ENCODE measurements at regions not wholly inside any gene's neighbourhood (a gene's known extent, or its start where the extent isn't known, plus 50 kb on each side); places are given as distances from the start of the nearest gene placed in this dataset.

GRCh38 chr15:87706001-87706400 lies 550.5 kb downstream of the NTRK3 start:
- POLR2A ChIA-PET: no interaction called here
- H3K9me2 ChIP-seq (ENCODE audit: insufficient read depth): no peaks in the 10 kb centered on the region
- H3K4me2 ChIP-seq (ENCODE audit: low read length): no peak overlapping the region
- DNase-seq (ENCODE audit: low read depth, low spot score): no peak
- no peaks in the 10 kb centered on the region for H3K36me3 ChIP-seq (ENCODE audit: control insufficient read depth in 1 of 2, insufficient read depth in 2 of 2, low read length in 2 of 2)
- H3K4me3 ChIP-seq (replicated peaks in 1 of 2; ENCODE audit: low read depth in 1 of 2, low read length in 2 of 2): no peak overlapping the region
- TF ChIP-seq, protein P1, sequence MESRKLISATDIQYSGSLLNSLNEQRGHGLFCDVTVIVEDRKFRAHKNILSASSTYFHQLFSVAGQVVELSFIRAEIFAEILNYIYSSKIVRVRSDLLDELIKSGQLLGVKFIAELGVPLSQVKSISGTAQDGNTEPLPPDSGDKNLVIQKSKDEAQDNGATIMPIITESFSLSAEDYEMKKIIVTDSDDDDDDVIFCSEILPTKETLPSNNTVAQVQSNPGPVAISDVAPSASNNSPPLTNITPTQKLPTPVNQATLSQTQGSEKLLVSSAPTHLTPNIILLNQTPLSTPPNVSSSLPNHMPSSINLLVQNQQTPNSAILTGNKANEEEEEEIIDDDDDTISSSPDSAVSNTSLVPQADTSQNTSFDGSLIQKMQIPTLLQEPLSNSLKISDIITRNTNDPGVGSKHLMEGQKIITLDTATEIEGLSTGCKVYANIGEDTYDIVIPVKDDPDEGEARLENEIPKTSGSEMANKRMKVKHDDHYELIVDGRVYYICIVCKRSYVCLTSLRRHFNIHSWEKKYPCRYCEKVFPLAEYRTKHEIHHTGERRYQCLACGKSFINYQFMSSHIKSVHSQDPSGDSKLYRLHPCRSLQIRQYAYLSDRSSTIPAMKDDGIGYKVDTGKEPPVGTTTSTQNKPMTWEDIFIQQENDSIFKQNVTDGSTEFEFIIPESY (IDR thresholded peaks at IDR 0.05; ENCODE audit: extremely low read depth, insufficient replicate concordance, low read length): no peak
- no peak for TF ChIP-seq EZH2 (IDR thresholded peaks at IDR 0.05)
- TF ChIP-seq CEBPB (IDR thresholded peaks at IDR 0.05; ENCODE audit: low read depth): no peak
- no peak for TF ChIP-seq JUND (IDR thresholded peaks at IDR 0.05)
- TF ChIP-seq TCF7L2 (IDR thresholded peaks at IDR 0.05; ENCODE audit: borderline replicate concordance, extremely low read depth, insufficient read depth, insufficient read length): no peak
- no peak for TF ChIP-seq ZNF274 (IDR thresholded peaks at IDR 0.05; ENCODE audit: low read depth, low read length)
- no peak for TF ChIP-seq SP1 (IDR thresholded peaks at IDR 0.05; ENCODE audit: low read depth)
- no peak for TF ChIP-seq SRF (IDR thresholded peaks at IDR 0.05; ENCODE audit: low read depth)
- no peak for TF ChIP-seq EZH2phosphoT487 (IDR thresholded peaks at IDR 0.05; ENCODE audit: borderline replicate concordance)
- TF ChIP-seq MAX (IDR thresholded peaks at IDR 0.05): no peak
- no peak for TF ChIP-seq POLR2AphosphoS5 (IDR thresholded peaks at IDR 0.05; ENCODE audit: low read depth, low read length)
- no peak for TF ChIP-seq YY1 (IDR thresholded peaks at IDR 0.05; ENCODE audit: extremely low read depth, insufficient replicate concordance, low read depth, low read length)
- TF ChIP-seq REST (IDR thresholded peaks at IDR 0.05; ENCODE audit: low read depth): no peak
- no peak for TF ChIP-seq EGR1 (IDR thresholded peaks at IDR 0.05; ENCODE audit: low read depth)
- no peak for TF ChIP-seq SIN3A (IDR thresholded peaks at IDR 0.05; ENCODE audit: low read depth)
- no peak for TF ChIP-seq ZFX (IDR thresholded peaks at IDR 0.05)
- TF ChIP-seq ELF1 (IDR thresholded peaks at IDR 0.05; ENCODE audit: borderline replicate concordance, low read depth): no peak
- H3K79me2 ChIP-seq (ENCODE audit: insufficient read depth, low read length): no peaks in the 10 kb centered on the region
- H3K9me3 ChIP-seq (ENCODE audit: control insufficient read depth in 1 of 2, insufficient read depth in 1 of 2, low read depth in 1 of 2, low read length in 2 of 2): peaks cover 12% of the 10 kb centered on the region in 2 experiments; a peak in 2 of 4 replicates
- BruUV-seq (replicated peaks): no TSS peak
- no peak overlapping the region for H2AFZ ChIP-seq (ENCODE audit: low read depth, low read length, poor library complexity, severe bottlenecking)
- no peaks in the 10 kb centered on the region for H3K4me1 ChIP-seq (ENCODE audit: control insufficient read depth in 1 of 2, insufficient read depth in 2 of 2, low read length in 2 of 2)
- CTCF ChIA-PET: no interaction called here
- H4K20me1 ChIP-seq (ENCODE audit: insufficient read depth): no peaks in the 10 kb centered on the region
- no peaks in the 10 kb centered on the region for H3K27me3 ChIP-seq (ENCODE audit: insufficient read depth, low read length)
- intact Hi-C loops (cut with micrococcal nuclease): no loop called here
- no peak overlapping the region for H3K27ac ChIP-seq (ENCODE audit: low read depth, low read length)
- no peak overlapping the region for H3K9ac ChIP-seq (ENCODE audit: low read length)
- no peak for ATAC-seq
- RAD21 ChIA-PET (ENCODE audit: low non-redundant PET in 1 of 2, low total read pairs in 2 of 2, uncharacterized antibody in 2 of 2, unreplicated experiment in 2 of 2): no interaction called here
